K562 (cell line): ENCODE measurements at regions not wholly inside any gene's neighbourhood (a gene's known extent, or its start where the extent isn't known, plus 50 kb on each side); places are given as distances from the start of the nearest gene placed in this dataset.
A peak's percentile ranks its signal among the peaks of the same experiment; 100 is the strongest.

Experiments
- ATAC-seq: fragments of 200-7000 bp; cut with Tn5 transposase; 3 replicates; pipeline ENCODE4 v1.9.1; 2020; ENCODE audit warnings: moderate library complexity
- BruUV-seq: library from RNA; stranded (reverse); fragments of 400-500 nt; replicated peaks from 2 replicates; lab custom pipeline; 2021; lab: Mats Ljungman, UMichigan
- CTCF ChIA-PET: fragments of 300-600 bp; formaldehyde crosslinking; extraction: SDS; loops from one replicate; lab custom pipeline; 2021; ENCODE audit warnings: low intra/inter-chr PET ratio; lab: Yijun Ruan, JAX
- POLR2A ChIA-PET: fragments of 300-600, 350-650 bp; sonication (Branson Sonifier 250); formaldehyde crosslinking; extraction: SDS; loops from one replicate; lab custom pipeline; 2021; ENCODE audit warnings: antibody characterized with exemption, inconsistent platforms; lab: Yijun Ruan, JAX
- DNase-seq, 4 experiments: peaks; one replicate each; pipeline versions ENCODE4 v3.0.0 to v3.0.0-alpha.2; 2011 to 2018; ENCODE audit warnings: low spot score in 3 of 4, mixed read lengths in 3 of 4; ENCODE audit errors: extremely low read depth in 1 of 4
- FAIRE-seq: peaks from 2 replicates; lab custom pipeline; 2011; peaks lifted over from hg19 to GRCh38; lab: Jason Lieb, UNC
- H2AFZ ChIP-seq: 2 replicates; pipeline ENCODE4 v1.6.0; 2011; ENCODE audit warnings: low read depth, low read length, control low read depth, inconsistent platforms
- H3K27ac ChIP-seq: fragments of 200-600 bp; 3 replicates; pipeline ENCODE4 v1.8.0; 2011; ENCODE audit warnings: low read depth, mild to moderate bottlenecking, control low read depth, inconsistent platforms, low read length, moderate library complexity, mixed read lengths; ENCODE audit errors: extremely low read depth
- H3K27me3 ChIP-seq, 2 experiments: fragments of 300-600 bp in 1 of 2; 2 replicates in 1 of 2; 3 replicates in 1 of 2; pipeline versions ENCODE4 v1.6.0 to v1.8.0; 2011; ENCODE audit warnings: inconsistent platforms in 2 of 2, low read length in 2 of 2, mild to moderate bottlenecking in 1 of 2, mixed read lengths in 1 of 2, moderate library complexity in 1 of 2; ENCODE audit not compliant: control insufficient read depth in 2 of 2, insufficient read depth in 2 of 2
- H3K36me3 ChIP-seq: fragments of 300-600 bp; 3 replicates; pipeline ENCODE4 v1.8.0; 2011; ENCODE audit warnings: mild to moderate bottlenecking, low read length, inconsistent platforms; ENCODE audit not compliant: control insufficient read depth, insufficient read depth
- H3K4me1 ChIP-seq, 2 experiments: fragments of 200-600 bp in 1 of 2; replicated peaks in 1 of 2; 2 replicates in 1 of 2; 3 replicates in 1 of 2; pipeline versions ENCODE4 v1.5.1 to v1.8.0; 2011; ENCODE audit warnings: inconsistent platforms in 2 of 2, low read length in 2 of 2, mild to moderate bottlenecking in 1 of 2, mixed read lengths in 1 of 2, moderate library complexity in 1 of 2; ENCODE audit not compliant: control insufficient read depth in 2 of 2, insufficient read depth in 2 of 2
- H3K4me2 ChIP-seq: 2 replicates; pipeline ENCODE4 v1.6.1; 2011; ENCODE audit warnings: low read length, control low read depth, inconsistent platforms, mixed read lengths; ENCODE audit not compliant: insufficient read depth
- H3K4me3 ChIP-seq: fragments of 200-600 bp; sonication (generic), shearing (Covaris generic); 2 replicates; pipeline ENCODE4 v1.5.1; 2016; ENCODE audit warnings: control low read depth, inconsistent platforms
- H3K79me2 ChIP-seq: fragments of 200-600 bp; 3 replicates; pipeline ENCODE4 v1.8.0; 2011; ENCODE audit warnings: low read length, inconsistent platforms; ENCODE audit not compliant: control insufficient read depth, insufficient read depth
- H3K9ac ChIP-seq, 2 experiments: 2 replicates each; pipeline versions ENCODE4 v1.6.0 to v1.6.1; 2011; ENCODE audit warnings: low read depth in 2 of 2, low read length in 2 of 2, control low read depth in 1 of 2, inconsistent platforms in 1 of 2, mild to moderate bottlenecking in 1 of 2, mixed read lengths in 1 of 2; ENCODE audit not compliant: insufficient read depth in 1 of 2
- H3K9me1 ChIP-seq: one replicate; pipeline ENCODE4 v1.6.0; 2011; ENCODE audit warnings: inconsistent platforms, mild to moderate bottlenecking, low read length, moderate library complexity; ENCODE audit not compliant: control insufficient read depth, insufficient read depth
- H3K9me3 ChIP-seq: replicated peaks from 2 replicates; pipeline ENCODE4 v1.5.1; 2011; ENCODE audit warnings: low read depth, low read length, inconsistent platforms; ENCODE audit not compliant: control insufficient read depth, insufficient read depth
- H4K20me1 ChIP-seq: replicated peaks from 2 replicates; pipeline ENCODE4 v1.6.1; 2011; ENCODE audit warnings: low read length, inconsistent platforms, mixed read lengths; ENCODE audit not compliant: control insufficient read depth, insufficient read depth
- BCOR ChIP-seq: fragments of 450-650 bp; IDR thresholded peaks from 2 replicates; pipeline ENCODE4 v1.6.1; 2016
- CBX5 ChIP-seq: IDR thresholded peaks from 2 replicates; pipeline ENCODE4 v1.6.1; 2014; ENCODE audit warnings: low read depth, borderline replicate concordance
- ERF ChIP-seq: fragments of 450-650 bp; formaldehyde crosslinking; IDR thresholded peaks from 2 replicates; pipeline ENCODE4 v1.4.0; 2020; ENCODE audit warnings: mild to moderate bottlenecking, mixed read lengths
- FOXA3 ChIP-seq, 2 experiments: fragments of 450-650 bp in 1 of 2; sonication (generic) in 1 of 2; formaldehyde crosslinking; IDR thresholded peaks in 1 of 2; conservative IDR thresholded peaks in 1 of 2; 2 replicates each; pipeline versions ENCODE4 v1.4.0 to v1.8.0; 2020 to 2022; ENCODE audit warnings: mild to moderate bottlenecking in 2 of 2, missing genetic modification reagents in 1 of 2
- JUNB ChIP-seq: fragments of 450-650 bp; formaldehyde crosslinking; conservative IDR thresholded peaks from 2 replicates; pipeline ENCODE4 v1.4.0; 2020; ENCODE audit warnings: mild to moderate bottlenecking
- KDM4B ChIP-seq, 2 experiments: fragments of 450-650 bp in 1 of 2; sonication (generic) in 1 of 2; IDR thresholded peaks; 2 replicates each; pipeline ENCODE4 v1.6.1; 2016 to 2017; ENCODE audit warnings: borderline replicate concordance in 2 of 2, antibody characterized with exemption in 1 of 2, low read depth in 1 of 2, mild to moderate bottlenecking in 1 of 2
- LCOR ChIP-seq: sonication (generic); formaldehyde crosslinking; IDR thresholded peaks from 2 replicates; pipeline ENCODE4 v1.8.0; 2022; ENCODE audit warnings: mild to moderate bottlenecking, missing genetic modification reagents
- MED1 ChIP-seq: sonication (generic); formaldehyde crosslinking; IDR thresholded peaks from 2 replicates; pipeline ENCODE4 v1.8.1; 2023; ENCODE audit warnings: missing genetic modification reagents, borderline replicate concordance
- MTA1 ChIP-seq: fragments of 450-650 bp; IDR thresholded peaks from 2 replicates; pipeline ENCODE4 v1.6.1; 2017; ENCODE audit warnings: borderline replicate concordance
- NEUROD1 ChIP-seq: fragments of 150-350 bp; IDR thresholded peaks from 2 replicates; pipeline ENCODE4 v1.6.1; 2014; ENCODE audit warnings: borderline replicate concordance, low read length, low read depth; ENCODE audit not compliant: partially characterized antibody
- NONO ChIP-seq, 2 experiments: fragments of 200-400 bp in 1 of 2; fragments of 450-650 bp in 1 of 2; formaldehyde crosslinking in 1 of 2; IDR thresholded peaks; 2 replicates each; pipeline ENCODE4 v1.6.1; 2017; ENCODE audit warnings: low read depth in 2 of 2, mild to moderate bottlenecking in 2 of 2, moderate library complexity in 2 of 2, low read length in 1 of 2
- RERE ChIP-seq: sonication (generic); formaldehyde crosslinking; IDR thresholded peaks from 2 replicates; pipeline ENCODE4 v1.8.0; 2023; ENCODE audit warnings: missing genetic modification reagents, mild to moderate bottlenecking, borderline replicate concordance
- TOE1 ChIP-seq, 2 experiments: fragments of 450-650 bp in 1 of 2; sonication (generic) in 1 of 2; formaldehyde crosslinking in 1 of 2; IDR thresholded peaks; 2 replicates each; pipeline versions ENCODE4 v1.7.1 to v1.8.0; 2016 to 2022; ENCODE audit warnings: borderline replicate concordance in 2 of 2, mild to moderate bottlenecking in 2 of 2, antibody characterized with exemption in 1 of 2, inconsistent platforms in 1 of 2, low read depth in 1 of 2, missing genetic modification reagents in 1 of 2, moderate library complexity in 1 of 2
- ZFPM2 ChIP-seq: fragments of 250-450 bp; sonication (Bioruptor Pico); IDR thresholded peaks from 2 replicates; pipeline ENCODE4 v1.5.1; 2022; ENCODE audit warnings: mild to moderate bottlenecking
- ZNF280B ChIP-seq: fragments of 250-450 bp; sonication (Bioruptor Pico); IDR thresholded peaks from 2 replicates; pipeline ENCODE4 v1.5.1; 2021; ENCODE audit warnings: mild to moderate bottlenecking
- ZNF316 ChIP-seq: fragments of 450-650 bp; IDR thresholded peaks from 2 replicates; pipeline ENCODE4 v1.6.1; 2016
- WGBS: fragments of 100-300 bp; shearing (Covaris generic); methylation state at CpG from one replicate; pipeline ENCODE4 v1.1.6; 2016; ENCODE audit warnings: low coverage, mixed read lengths; ENCODE audit not compliant: insufficient coverage; ENCODE audit errors: missing lambda C conversion rate; 5-methylcytosine and 5-hydroxymethylcytosine counted together
- in situ Hi-C: fragments of 300-500 bp; cut with MboI; formaldehyde crosslinking; loops from 4 replicates; pipeline ENCODE4 v1.15.0; 2018; ENCODE audit warnings: inconsistent platforms, mixed read lengths
- intact Hi-C: fragments of 100-400 bp; cut with micrococcal nuclease; formaldehyde crosslinking; loops from 2 replicates; pipeline ENCODE4 v1.14.2; 2022

GRCh38 chr7:76122516-76123239 is 74.8 kb downstream of the MDH2 start:
- H2AFZ ChIP-seq = 0 out of 2 replicates have a peak overlapping the region, but pooled peaks have one; percentile 8
- peaks cover 0 to 4% of the 10 kb centered on the region in 2 experiments; a peak in 3 of 5 replicates for H3K4me1 ChIP-seq
- no peaks in the 10 kb centered on the region for H3K9me3 ChIP-seq
- 0 out of 3 replicates have a peak, but pooled peaks have one; percentile 27 for ATAC-seq
- H3K27me3 ChIP-seq = no peaks in the 10 kb centered on the region
- BruUV-seq = no TSS peak
- intact Hi-C loops (no loop called here), in situ Hi-C loops (no loop called here)
- no peak overlapping the region for H3K4me3 ChIP-seq
- H3K27ac ChIP-seq = no peak overlapping the region
- no peak for DNase-seq
- H4K20me1 ChIP-seq = no peaks in the 10 kb centered on the region
- no peak for FAIRE-seq
- no peaks in the 10 kb centered on the region for H3K79me2 ChIP-seq
- H3K9me1 ChIP-seq = no peaks in the 10 kb centered on the region
- ChIA-PET CTCF (no interaction called here), POLR2A (no interaction called here)
- H3K4me2 ChIP-seq = no peak overlapping the region
- WGBS = 45% methylated on average over 3 of the region's 3 CpGs
- no peaks in the 10 kb centered on the region for H3K36me3 ChIP-seq
- no peak overlapping the region for H3K9ac ChIP-seq
- no peak for TF ChIP-seq LCOR (CRISPR knock-in tag)
- no peak for TF ChIP-seq MED1 (CRISPR knock-in tag)
- no peak for TF ChIP-seq NONO (IDR thresholded peaks at IDR 0.05; ENCODE audit: low read depth in 2 of 2, low read length in 1 of 2)
- TF ChIP-seq RERE (CRISPR knock-in tag) = no peak
- TF ChIP-seq ZNF316 = no peak
- no peak for TF ChIP-seq FOXA3 (CRISPR knock-in tag; conservative IDR thresholded peaks at IDR 0.05 in 1 of 2, IDR thresholded peaks at IDR 0.05 in 1 of 2)
- no peak for TF ChIP-seq JUNB (CRISPR knock-in tag)
- TF ChIP-seq MTA1 = no peak
- TF ChIP-seq ERF (CRISPR knock-in tag) = no peak
- no peak for TF ChIP-seq CBX5
- TF ChIP-seq KDM4B (IDR thresholded peaks at IDR 0.05; ENCODE audit: borderline replicate concordance in 2 of 2, low read depth in 1 of 2) = no peak
- TF ChIP-seq BCOR = no peak
- no peak for TF ChIP-seq TOE1 (IDR thresholded peaks at IDR 0.05; ENCODE audit: borderline replicate concordance)
- TF ChIP-seq TOE1 (CRISPR knock-in tag; IDR thresholded peaks at IDR 0.05; ENCODE audit: borderline replicate concordance, low read depth) = no peak
- no peak for TF ChIP-seq ZNF280B (CRISPR knock-in tag)
- TF ChIP-seq ZFPM2 (CRISPR knock-in tag) = no peak
- TF ChIP-seq NEUROD1 = no peak
